NCI-H1105 (cell line): ENCODE measurements at regions not wholly inside any gene's neighbourhood (a gene's known extent, or its start where the extent isn't known, plus 50 kb on each side); places are given as distances from the start of the nearest gene placed in this dataset.
"Not testable (repeated sequence)": the region's sequence is repeated elsewhere in the genome, so short reads cannot be mapped to it uniquely, and the experiment has no call there.

Experiments
- DNase-seq: peaks from one replicate; lab custom pipeline; 2025; lab: John Stamatoyannopoulos, UW

- no peak for DNase-seq
Observed at GRCh38 chr18:77329651-77330050, 80.0 kb downstream of the GALR1 start.

DNA sequence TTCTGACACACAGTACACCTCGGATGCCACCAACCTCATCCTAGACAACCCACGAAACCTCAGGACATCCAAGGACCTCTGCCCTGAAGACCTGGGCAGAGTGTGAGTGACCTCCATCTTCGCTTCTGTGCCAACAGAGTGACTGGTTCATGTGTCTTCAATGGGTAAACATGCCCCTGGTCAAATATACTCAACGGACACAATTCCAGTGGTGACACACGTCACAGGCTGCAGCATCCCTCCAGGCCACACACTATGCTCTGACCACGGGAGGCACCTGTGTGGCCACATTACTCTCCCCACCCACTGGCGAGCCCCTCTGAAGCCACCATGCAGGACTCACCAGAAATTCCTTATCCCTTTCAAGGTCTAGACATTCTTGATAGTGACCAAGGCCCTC lies 85.2 kb downstream of the GALR1 start:
- DNase-seq = no peak

DNA sequence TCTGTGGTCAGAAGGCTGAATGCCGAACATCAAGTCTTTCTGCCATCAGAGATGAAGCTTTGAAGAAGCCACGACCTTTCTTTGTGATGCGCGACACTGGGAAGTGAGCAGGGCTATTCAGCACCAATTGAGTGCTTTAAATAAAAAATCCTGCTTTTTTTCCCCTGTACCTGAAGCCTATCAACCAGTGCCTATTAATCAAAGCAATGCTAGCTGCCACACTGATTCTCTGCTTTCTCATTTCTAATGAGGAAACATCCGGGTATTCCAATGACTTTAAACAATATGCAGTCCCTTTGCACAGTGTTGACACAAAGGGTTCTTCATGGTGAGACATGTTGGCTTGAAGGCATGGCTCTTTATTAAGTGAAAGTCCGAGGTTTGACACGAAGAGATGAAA lies 88.0 kb downstream of the GALR1 start:
- DNase-seq = no peak

DNA sequence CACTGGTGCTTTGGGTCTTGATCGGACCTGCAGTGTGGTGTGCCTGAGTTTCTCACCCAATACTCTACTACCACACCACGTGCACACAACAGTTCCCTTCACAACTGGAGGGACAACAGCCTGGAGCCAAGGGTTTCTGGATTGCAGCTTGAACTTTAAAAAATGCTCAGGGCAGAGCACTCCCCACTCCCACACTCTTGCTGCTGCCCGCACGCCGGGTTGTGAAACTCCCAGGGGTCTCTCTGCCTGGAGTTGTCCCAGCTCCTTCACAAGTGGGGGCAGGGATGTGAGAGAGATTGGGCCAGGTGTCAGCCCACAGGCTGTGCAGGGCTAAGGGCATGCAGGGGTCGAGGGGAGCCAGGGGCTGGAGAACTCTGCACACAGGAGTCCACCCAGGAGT lies 89.4 kb downstream of the GALR1 start:
- DNase-seq = no peak

- DNase-seq = no peak
Observed at GRCh38 chr18:77339623-77340022, 90.0 kb downstream of the GALR1 start.

DNA sequence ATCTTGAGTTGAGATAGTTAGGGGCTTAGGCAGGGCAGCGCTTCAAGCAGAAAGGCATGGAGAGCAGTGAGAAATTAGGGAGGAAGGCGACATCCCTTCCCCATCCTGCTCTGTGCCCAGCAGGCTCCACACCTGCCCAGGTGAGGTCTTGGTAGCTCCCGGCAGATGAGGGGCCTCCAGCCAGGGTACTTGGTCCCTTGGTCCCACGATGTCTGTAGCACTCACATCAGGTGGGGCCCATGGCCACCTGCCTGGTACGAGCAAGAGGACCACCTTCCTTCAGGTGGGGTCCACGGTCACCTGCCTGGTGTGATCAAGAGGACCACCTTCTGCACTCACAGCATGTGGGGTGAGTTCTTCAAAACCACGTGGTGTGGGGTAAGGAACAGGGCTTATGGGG lies 91.2 kb downstream of the GALR1 start:
- no peak for DNase-seq

DNA sequence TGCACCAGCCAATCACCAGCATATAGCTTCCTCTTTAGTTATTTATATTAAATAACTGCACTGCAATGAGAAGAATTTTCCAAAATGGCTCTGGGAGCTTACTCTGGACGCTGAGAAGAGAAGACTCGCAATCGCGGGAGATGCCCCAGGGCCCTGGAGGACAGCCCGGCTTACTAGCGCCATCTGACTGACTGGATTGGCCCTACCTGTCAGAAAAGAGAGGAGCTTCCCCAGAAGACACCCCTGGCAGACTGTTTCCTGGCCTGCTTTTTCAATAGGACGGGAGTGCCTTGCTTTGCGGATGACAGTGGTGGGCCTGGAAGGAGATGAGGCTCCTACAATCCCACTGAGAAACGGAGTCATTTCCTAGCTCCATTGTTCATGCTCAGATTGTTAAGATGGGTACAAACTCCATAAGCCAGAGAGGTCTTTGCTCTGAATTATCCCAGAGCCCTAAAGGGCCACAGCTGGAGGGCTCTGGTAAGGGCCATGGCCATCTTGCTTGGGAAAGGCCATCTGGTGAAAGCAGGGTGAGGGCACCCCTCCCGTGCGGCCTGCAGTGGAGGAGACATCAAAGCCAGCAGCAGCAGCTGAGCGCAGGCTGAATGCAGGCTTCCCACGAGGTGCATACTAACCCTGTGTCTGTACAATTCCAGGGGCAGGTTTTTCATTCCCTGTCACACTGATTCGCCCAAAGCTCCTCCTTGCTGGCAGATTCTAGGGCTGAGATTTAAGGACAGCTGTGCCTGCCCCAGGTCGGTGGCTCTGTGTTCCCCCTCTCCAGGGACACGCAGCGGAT lies 92.1 kb downstream of the GALR1 start:
- DNase-seq = no peak

- no peak for DNase-seq
Observed at GRCh38 chr18:77342736-77343135, 93.1 kb downstream of the GALR1 start.

DNA sequence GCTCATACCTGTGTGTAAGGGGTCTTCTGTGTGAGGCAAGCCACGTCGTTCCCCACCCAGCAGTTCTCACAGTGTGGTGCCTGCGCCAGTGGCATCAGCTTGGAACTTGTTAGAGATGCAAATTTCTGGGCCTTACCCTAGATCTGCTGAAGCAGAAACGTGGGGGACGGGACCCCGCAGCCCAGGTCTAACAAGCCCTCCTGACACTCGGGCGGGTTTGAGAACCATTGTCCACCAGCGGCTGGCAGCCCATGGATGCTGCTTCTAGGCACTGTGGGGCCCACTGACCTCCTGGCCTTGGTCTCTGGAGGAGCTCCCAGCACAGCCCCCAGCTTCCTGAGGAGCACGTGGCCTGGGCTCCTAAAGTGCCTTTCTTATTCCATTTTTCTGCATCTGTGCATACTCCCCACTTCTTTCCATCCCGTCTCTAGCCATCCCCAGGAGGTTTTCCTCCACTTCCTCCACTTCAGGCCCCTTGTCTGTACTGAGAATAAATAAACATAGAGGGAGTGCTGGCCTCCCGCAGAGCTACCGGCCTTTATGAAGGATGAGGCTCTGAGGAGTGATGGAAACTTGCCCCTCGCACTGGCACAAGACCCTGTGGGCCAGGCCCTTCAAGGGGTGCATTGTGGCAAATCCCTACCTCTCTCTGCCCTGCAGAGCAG lies 94.3 kb downstream of the GALR1 start:
- DNase-seq = no peak

- DNase-seq = no peak
Observed at GRCh38 chr18:77344786-77345500, 95.3 kb downstream of the GALR1 start.

GRCh38 chr18:77346208-77346810 lies 96.7 kb downstream of the GALR1 start:
- no peak for DNase-seq

DNA sequence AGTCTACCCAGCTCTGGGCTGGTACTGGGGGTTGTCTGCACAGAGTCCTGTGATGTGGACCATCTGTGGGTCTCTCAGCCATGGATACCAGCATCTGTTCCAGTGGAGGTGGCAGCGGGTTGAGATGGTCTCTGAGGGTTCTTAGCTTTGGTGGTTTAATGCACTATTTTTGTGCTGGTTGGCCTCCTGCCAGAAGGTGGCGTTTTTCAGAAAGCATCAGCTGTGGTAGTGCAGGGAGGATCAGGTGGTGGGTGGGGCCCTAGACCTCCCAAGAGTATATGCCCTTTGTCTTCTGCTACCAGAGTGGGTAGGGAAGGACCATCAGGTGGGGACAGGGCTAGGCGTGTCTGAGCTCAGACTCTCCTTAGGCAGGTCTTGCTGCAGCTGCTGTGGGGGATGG lies 103.7 kb downstream of the GALR1 start:
- DNase-seq = not testable (repeated sequence)

- no peak for DNase-seq
Observed at GRCh38 chr18:77359561-77360314, 110.1 kb downstream of the GALR1 start.

DNA sequence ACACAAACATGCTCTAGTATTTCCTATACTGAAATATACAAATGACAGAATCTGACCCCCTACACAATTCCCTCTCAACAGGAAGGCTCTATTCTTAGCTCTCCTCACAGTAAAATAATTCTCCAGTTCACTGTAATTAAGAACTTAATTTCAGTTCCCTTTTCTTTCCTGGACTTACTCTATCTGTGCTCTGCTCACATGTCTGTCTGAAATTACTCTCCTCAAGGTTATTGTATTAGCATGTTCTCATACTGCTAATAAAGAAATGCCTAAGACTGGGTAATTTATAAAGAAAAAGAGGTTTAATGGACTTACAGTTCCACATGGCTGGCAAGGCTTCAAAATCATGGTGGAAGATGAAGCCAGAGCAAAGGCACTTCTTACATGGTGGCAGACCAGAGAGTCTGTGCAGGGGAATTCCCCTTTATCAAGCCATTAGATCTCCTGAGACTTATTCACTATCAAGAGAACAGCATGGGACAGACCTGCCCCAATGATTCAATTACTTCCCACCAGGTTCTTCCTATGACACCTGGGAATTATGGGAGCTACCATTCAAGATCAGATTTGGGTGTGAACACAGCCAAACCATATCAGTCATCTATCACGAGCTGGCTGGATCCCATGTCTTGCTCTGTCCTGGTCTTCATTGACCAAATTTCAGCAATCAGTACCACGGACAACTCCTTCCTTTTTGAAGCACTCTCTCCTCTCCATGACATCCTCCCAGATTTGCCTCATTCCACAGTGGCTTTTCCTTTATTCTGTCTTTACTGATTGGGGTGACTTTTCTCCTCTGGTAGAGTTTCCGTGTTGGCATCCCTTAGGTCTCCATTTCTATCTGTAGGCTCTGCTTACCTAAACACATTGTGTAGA lies 110.9 kb downstream of the GALR1 start:
- no peak for DNase-seq

- no peak for DNase-seq
Observed at GRCh38 chr18:77361382-77361781, 111.7 kb downstream of the GALR1 start.

- DNase-seq = no peak
Observed at GRCh38 chr18:77365667-77366066, 116.0 kb downstream of the GALR1 start.

DNA sequence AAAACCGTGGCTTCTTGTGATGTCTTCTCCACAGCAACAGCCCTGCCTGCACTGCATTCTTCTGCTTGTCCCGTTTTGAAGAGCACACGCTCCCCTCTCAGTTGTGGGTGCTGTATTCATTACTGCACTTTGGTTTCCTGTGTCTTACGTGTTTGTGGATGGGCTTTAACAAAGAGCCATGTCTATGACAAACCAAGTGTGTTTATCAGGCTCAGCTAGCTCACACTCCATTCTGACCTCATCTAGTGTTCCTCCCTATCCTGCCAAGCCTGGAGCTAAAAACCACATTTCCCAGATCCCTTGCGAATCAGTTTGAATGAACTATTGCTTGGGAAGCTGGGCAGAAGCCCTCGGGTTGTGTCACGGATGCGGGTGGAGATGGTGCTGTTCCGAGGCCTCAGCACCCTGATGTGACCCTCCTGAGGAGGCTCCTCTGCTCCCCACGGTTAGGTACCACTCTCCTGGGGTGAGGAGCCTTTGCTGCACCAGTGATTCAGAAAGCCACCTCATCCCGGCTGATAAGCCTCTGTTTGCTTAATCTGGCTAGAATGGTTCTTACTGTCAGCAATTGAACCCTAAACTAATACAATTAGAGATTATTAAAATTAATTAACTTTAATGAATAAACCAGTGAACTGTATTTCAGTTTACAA lies 116.5 kb downstream of the GALR1 start:
- DNase-seq = no peak

DNA sequence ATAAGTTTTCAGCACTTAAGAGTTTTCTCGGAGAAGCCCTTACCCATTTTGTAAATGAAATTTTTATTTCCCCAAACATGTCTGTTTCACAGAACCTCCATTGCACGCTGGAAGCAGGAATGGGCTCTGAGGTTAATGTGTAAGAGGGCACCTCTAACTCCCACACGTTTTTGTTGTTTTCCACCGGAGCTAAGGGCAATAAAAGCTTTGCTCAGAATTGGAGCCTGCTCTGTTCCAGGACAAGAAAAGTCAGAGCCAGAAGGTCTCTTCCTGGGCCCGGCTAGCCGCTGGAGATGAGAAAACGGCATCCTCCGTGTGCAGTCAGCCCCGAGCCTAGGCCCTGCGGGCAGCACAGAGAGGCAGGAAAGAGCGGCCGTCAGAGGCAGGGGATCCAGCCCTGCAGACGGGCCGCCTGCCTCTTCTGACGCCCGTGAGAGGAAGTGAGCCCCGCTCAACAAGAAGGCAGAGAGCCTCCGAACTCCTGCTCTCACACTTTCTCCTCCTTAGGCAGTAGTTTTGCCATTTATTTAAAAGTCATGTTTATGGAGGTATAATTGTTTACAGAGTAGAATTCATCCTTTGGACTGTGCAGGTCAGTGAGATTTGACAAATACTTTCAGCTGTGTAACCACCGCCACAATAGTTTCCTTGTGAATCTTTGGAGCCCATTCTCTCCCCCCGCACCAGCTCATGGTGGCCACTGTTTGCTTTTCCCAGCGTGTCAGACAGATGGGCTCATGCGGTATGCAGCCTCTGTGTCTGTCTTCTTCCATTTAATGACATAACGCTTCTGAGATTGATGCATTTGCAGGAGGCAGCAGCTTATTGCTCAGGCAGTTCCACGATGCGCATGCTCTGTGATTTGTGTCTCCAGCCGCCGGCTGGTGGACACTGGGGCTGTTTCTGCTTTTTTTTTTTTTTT lies 117.3 kb downstream of the GALR1 start:
- no peak for DNase-seq

- no peak for DNase-seq
Observed at GRCh38 chr18:77369644-77370043, 120.0 kb downstream of the GALR1 start.
